NB4 (cell line): ENCODE measurements at regions not wholly inside any gene's neighbourhood (a gene's known extent, or its start where the extent isn't known, plus 50 kb on each side); places are given as distances from the start of the nearest gene placed in this dataset.

Source experiments
- CTCF ChIP-seq: IDR thresholded peaks from one replicate; pipeline ENCODE4 v1.5.1; 2012; ENCODE audit warnings: low read depth, low read length
- POLR2A ChIP-seq: IDR thresholded peaks from 2 replicates; pipeline ENCODE4 v1.6.1; 2011; ENCODE audit warnings: mild to moderate bottlenecking; ENCODE audit not compliant: insufficient read length; ENCODE audit errors: extremely low read depth
- TF ChIP-seq, protein P1 (sequence below): IDR thresholded peaks from 2 replicates; pipeline ENCODE4 v1.6.1; 2011; ENCODE audit warnings: low read depth, low read length

- TF ChIP-seq CTCF (no peak), POLR2A (no peak)
- TF ChIP-seq, protein P1, sequence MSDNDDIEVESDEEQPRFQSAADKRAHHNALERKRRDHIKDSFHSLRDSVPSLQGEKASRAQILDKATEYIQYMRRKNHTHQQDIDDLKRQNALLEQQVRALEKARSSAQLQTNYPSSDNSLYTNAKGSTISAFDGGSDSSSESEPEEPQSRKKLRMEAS = no peak
Measured at GRCh38 chr15:88400591-88401250, 66.5 kb downstream of the MRPL46 start.
